Stomach smooth muscle (tissue), 2 donors: ENCODE measurements at regions not wholly inside any gene's neighbourhood (a gene's known extent, or its start where the extent isn't known, plus 50 kb on each side); places are given as distances from the start of the nearest gene placed in this dataset.
"Not testable (repeated sequence)": the region's sequence is repeated elsewhere in the genome, so short reads cannot be mapped to it uniquely, and the experiment has no call there.

Source experiments
- H3K27ac ChIP-seq: one replicate; pipeline ENCODE4 v1.7.0; 2013; ENCODE audit warnings: mild to moderate bottlenecking, low read length, inconsistent platforms
- H3K27me3 ChIP-seq, 2 donors: one replicate each; pipeline ENCODE4 v1.7.0; 2013; ENCODE audit warnings: low read length in 2 of 2; ENCODE audit not compliant: insufficient read depth in 2 of 2, control insufficient read depth in 1 of 2
- H3K36me3 ChIP-seq, 2 donors: one replicate each; pipeline ENCODE4 v1.7.0; 2013; ENCODE audit warnings: low read length in 2 of 2; ENCODE audit not compliant: control insufficient read depth in 2 of 2, insufficient read depth in 2 of 2
- H3K4me1 ChIP-seq: one replicate; pipeline ENCODE4 v1.7.0; 2013; ENCODE audit warnings: low read length; ENCODE audit not compliant: control insufficient read depth, insufficient read depth
- H3K4me3 ChIP-seq, 2 donors: one replicate each; pipeline ENCODE4 v1.7.0; 2013; ENCODE audit warnings: low read length in 2 of 2
- H3K9ac ChIP-seq, 2 donors: one replicate each; pipeline ENCODE4 v1.7.0; 2013; ENCODE audit warnings: low read length in 2 of 2, mild to moderate bottlenecking in 1 of 2
- H3K9me3 ChIP-seq, 2 donors: one replicate each; pipeline ENCODE4 v1.7.0; 2013; ENCODE audit warnings: low read length in 2 of 2; ENCODE audit not compliant: control insufficient read depth in 2 of 2
- donor health status: healthy.
- donor health status: Pancreatic carcinoma.

DNA sequence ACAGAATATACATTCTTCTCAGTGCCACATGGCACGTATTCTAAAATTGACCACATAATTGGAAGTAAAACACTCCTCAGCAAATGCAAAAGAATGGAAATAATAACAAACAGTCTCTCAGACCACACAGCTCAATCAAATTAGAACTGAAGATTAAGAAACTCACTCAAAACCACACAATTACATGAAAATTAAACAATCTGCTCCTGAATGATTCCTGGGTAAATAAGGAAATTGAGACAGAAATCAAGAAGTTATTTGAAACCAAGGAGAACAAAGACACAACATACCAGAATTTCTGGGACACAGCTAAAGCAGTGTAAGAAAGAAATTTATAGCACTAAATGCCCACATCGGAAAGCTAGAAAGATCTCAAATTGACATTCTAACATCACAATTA lies 637.3 kb downstream of the ANKRD50 start:
- H3K9me3 ChIP-seq, H3K27ac ChIP-seq: not testable (repeated sequence)

DNA sequence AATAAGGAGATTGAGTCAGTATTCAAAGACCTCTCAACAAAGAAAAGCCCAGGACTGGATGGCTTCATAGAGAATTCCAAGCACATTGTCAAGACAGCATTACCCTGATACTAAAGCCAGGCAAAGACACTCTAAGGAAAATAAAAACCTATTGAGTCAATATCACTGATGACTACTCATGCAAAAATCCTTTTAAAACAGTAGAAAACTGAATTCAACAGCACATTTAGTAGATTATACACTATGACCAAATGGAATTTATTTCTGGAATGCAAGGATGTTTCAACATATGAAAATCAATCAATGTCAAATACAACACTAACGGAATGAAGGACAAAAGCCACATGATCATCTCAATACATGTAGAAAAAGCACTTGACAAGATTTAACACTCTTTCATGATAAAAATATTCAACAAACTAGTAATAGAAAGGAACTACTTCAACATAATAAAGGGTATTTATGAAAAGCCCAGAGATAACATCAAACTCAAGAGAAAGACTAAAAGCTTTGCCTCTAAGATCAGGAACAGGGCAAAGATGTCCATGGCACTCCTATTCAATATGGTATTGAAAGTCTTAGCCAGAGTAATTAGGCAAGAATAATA lies 633.3 kb downstream of the ANKRD50 start:
- H3K4me1 ChIP-seq, result no peaks in the 10 kb centered on the region
- H3K9ac ChIP-seq, result no peak overlapping the region
- no peak overlapping the region for H3K27ac ChIP-seq
- H3K27me3 ChIP-seq, result no peaks in the 10 kb centered on the region
- no peak overlapping the region for H3K4me3 ChIP-seq
- no peaks in the 10 kb centered on the region for H3K36me3 ChIP-seq
- H3K9me3 ChIP-seq, result peaks cover 0 to 7% of the 10 kb centered on the region in 2 donors

More for the DNA sequence above, 637.3 kb downstream of the ANKRD50 start:
- not testable (repeated sequence) for H3K9ac ChIP-seq, H3K4me1 ChIP-seq, H3K36me3 ChIP-seq, H3K27me3 ChIP-seq, H3K4me3 ChIP-seq

DNA sequence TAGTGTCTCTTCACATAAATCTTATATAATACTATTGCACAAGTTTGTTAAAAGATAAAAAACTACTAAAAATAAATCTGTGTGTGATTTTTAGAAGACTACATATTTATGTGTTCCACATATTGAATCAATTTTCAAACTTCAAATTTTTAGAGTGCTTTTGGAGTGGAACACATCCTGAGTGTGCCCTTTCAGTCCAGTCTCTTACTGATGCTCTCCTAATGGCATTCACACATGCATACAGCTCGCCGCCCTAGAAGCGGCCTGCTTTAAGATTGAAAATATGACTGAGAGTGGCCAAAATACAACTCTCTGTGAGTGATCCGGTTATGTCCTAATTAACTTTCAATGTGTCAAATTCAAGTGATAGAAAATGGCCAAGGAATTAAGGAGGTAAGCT lies 628.8 kb downstream of the ANKRD50 start:
- H3K4me3 ChIP-seq, result no peak overlapping the region
- no peaks in the 10 kb centered on the region for H3K36me3 ChIP-seq
- no peaks in the 10 kb centered on the region for H3K4me1 ChIP-seq
- peaks cover 0 to 7% of the 10 kb centered on the region in 2 donors for H3K9me3 ChIP-seq
- no peaks in the 10 kb centered on the region for H3K27me3 ChIP-seq
- H3K27ac ChIP-seq, result no peak overlapping the region
- no peak overlapping the region for H3K9ac ChIP-seq

DNA sequence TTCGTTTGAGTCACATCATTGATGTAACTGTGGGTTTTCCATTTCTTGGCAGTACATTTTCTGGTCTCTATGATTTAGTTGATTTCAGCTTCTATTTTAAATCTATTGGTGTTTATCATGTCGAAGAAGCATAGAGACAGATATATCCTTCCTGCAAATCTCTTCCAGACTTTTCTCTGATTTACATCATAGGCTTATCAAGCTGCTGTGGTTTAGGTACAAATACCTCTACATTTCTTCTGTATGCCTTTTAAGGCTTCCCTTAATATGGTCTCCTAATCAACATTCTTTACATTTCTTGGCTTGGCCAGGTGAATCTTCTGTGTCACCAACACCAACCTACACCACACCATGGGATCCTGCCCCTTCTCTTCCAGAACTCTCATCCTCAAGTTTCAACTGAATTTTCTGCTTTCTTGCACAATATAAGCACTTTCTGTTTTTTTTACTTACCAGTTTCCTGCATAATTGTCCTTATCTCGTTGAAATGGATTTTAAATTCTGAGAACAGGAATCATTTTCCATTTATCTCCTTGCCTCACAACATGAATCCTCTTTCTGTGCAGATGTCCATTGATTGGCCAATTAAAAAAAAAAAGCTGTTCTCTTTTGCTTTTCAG lies 626.9 kb downstream of the ANKRD50 start:
- Histone ChIP-seq H3K4me1 (no peaks in the 10 kb centered on the region), H3K4me3 (no peak overlapping the region), H3K36me3 (no peaks in the 10 kb centered on the region), H3K9ac (no peak overlapping the region), H3K9me3 (peaks cover 0 to 3% of the 10 kb centered on the region in 2 donors), H3K27me3 (no peaks in the 10 kb centered on the region), H3K27ac (no peak overlapping the region)

DNA sequence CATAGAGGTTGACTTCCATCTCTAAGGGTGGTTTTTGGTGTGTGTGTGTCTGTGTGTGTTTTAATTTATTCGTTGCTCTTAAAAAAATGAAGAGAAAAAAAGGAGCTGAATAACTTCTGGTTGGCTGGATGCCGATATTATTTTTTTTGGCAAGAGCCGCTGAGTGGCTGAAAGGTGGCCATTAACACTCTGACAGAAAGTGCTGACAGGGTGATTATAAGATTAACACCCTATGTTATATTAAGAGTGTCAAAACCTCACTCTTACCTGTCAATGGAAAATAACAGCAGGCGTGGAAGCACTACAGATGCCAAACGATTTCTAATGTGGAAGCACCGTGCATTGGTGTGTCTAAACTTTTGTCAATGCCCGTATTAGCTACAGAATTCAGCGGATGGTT lies 622.5 kb downstream of the ANKRD50 start:
- no peak overlapping the region for H3K9ac ChIP-seq
- H3K27me3 ChIP-seq, result no peaks in the 10 kb centered on the region
- no peaks in the 10 kb centered on the region for H3K4me1 ChIP-seq
- no peak overlapping the region for H3K4me3 ChIP-seq
- H3K36me3 ChIP-seq, result no peaks in the 10 kb centered on the region
- no peak overlapping the region for H3K27ac ChIP-seq
- no peaks in the 10 kb centered on the region for H3K9me3 ChIP-seq

DNA sequence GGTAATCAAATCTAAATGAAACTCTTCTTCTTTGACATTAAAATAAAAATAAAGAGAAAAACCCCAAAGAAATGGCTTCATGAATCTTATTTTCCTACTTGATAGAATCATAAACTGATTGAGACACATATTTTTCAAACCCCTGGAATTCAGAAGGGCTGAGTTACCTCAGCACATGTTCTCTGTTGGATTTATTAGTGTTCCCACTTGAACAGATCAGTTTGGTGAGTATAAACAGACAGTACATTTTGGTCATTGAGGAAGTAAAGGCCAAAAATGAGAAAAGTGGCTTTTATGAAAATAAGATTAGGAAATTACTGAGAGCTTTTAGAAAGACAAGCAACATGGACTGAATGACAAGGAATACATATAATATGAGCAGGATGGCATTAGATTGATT lies 620.4 kb downstream of the ANKRD50 start:
- Histone ChIP-seq H3K9me3 (no peaks in the 10 kb centered on the region), H3K27ac (no peak overlapping the region), H3K9ac (no peak overlapping the region), H3K27me3 (no peaks in the 10 kb centered on the region), H3K36me3 (no peaks in the 10 kb centered on the region), H3K4me1 (no peaks in the 10 kb centered on the region), H3K4me3 (no peak overlapping the region)

DNA sequence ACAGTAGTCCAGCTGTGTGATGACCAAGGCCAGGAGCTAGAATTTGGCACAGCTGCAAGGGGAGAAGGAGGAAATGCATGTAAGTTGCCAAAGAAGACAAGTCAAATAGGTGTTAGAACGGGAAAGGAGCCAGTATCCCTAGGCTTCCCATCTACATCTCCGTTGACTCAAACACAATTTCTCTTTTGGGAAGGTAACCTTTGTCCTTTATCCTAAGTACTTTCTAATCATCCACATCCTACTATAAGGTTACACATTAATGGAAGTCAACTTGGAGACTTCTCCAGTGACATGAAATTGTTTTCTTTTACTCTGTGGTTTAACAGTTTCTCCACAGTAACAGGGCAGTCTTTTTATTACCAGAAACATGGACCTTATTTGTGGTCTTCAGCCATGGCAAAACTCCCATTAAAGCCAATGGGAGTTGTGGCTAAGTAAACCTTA lies 620.0 kb downstream of the ANKRD50 start:
- no peaks in the 10 kb centered on the region for H3K9me3 ChIP-seq
- H3K4me3 ChIP-seq, result no peak overlapping the region
- H3K9ac ChIP-seq, result no peak overlapping the region
- no peak overlapping the region for H3K27ac ChIP-seq
- H3K36me3 ChIP-seq, result no peaks in the 10 kb centered on the region
- no peaks in the 10 kb centered on the region for H3K27me3 ChIP-seq
- no peaks in the 10 kb centered on the region for H3K4me1 ChIP-seq

DNA sequence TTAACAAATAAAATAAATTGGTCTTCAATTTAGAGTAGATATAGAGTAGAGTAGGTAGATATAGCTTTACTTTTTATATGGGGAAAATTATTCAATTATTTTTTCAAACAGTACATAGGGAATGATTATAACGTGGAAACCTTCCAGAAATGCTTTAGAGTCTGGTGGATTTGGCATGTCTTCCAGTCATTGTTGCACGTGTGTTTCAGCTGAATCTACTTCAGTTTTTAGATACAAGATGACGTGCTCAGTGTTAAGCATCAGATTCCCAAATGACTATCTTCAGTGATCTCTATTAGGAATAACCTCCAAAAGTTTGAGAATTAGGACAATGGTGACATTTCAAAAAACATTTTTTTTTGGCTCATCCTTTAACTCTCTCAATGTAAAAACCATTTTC lies 616.9 kb downstream of the ANKRD50 start:
- Histone ChIP-seq H3K4me3 (no peak overlapping the region), H3K4me1 (no peaks in the 10 kb centered on the region), H3K36me3 (no peaks in the 10 kb centered on the region), H3K9me3 (no peaks in the 10 kb centered on the region), H3K27me3 (no peaks in the 10 kb centered on the region), H3K9ac (no peak overlapping the region), H3K27ac (no peak overlapping the region)

DNA sequence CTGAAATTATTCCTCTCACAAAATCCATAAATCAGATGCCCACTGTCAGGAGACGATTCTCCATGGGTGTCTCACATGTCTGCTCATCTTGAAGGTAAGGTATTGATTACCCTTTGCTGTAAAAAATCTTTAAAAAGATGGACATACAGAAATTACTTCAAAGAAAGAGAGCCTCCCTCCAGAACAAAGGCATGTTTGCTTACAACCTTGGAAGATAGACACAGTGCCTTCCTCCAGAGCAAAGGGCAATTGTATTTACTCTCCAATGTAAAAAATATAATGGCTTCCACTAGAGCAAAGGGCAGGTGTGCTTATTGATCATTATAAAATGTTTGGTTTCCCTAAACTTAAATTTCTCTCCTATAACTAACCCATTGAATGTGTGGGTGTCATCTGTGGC lies 616.2 kb downstream of the ANKRD50 start:
- H3K9ac ChIP-seq, result no peak overlapping the region
- H3K36me3 ChIP-seq, result no peaks in the 10 kb centered on the region
- H3K9me3 ChIP-seq, result no peaks in the 10 kb centered on the region
- no peaks in the 10 kb centered on the region for H3K27me3 ChIP-seq
- H3K27ac ChIP-seq, result no peak overlapping the region
- no peak overlapping the region for H3K4me3 ChIP-seq
- no peaks in the 10 kb centered on the region for H3K4me1 ChIP-seq

DNA sequence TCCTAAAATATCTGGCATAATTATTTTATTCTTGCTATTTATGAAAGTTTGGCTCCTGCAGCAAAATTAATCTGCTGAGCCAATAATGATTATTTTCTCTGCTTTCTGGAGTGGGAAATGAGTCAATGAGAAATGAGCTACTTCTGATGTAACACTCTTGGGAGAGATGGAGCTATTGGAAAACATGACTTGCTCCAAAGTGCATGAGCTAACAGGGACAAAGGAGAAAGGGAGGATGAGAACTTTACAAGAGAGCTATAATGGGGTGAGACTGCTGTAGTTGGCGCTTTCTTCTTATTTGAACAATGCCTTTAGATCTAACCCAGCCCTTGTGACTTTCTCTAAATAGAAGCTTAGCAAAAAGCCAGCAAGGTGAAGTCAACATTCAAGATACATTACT lies 615.1 kb downstream of the ANKRD50 start:
- Histone ChIP-seq H3K4me1 (no peaks in the 10 kb centered on the region), H3K27ac (no peak overlapping the region), H3K9ac (no peak overlapping the region), H3K9me3 (no peaks in the 10 kb centered on the region), H3K36me3 (no peaks in the 10 kb centered on the region), H3K27me3 (no peaks in the 10 kb centered on the region), H3K4me3 (no peak overlapping the region)

DNA sequence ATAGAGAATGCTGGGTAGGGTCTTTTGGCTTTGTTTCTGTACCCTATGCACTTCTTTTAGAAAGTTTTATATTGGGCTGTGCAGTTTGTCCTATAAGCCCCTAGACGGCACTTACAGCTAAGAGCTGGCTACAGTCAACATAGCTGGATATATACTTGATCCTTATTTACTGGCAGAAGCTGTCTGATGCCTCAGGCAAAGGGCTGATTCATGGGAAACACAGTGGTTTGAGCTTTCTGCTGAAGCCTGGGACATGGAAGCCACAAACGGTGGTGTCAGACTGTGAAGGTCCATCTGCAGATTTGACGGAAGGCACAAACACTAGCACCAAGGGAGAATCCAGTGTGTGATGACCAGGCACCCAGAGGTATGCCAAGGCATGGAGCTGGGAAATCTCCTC lies 608.4 kb downstream of the ANKRD50 start:
- Histone ChIP-seq H3K9me3 (no peaks in the 10 kb centered on the region), H3K27me3 (no peaks in the 10 kb centered on the region), H3K4me1 (no peaks in the 10 kb centered on the region), H3K9ac (no peak overlapping the region), H3K36me3 (no peaks in the 10 kb centered on the region), H3K4me3 (no peak overlapping the region), H3K27ac (no peak overlapping the region)
